Fibroblast of lung (primary cell): ENCODE measurements at regions not wholly inside any gene's neighbourhood (a gene's known extent, or its start where the extent isn't known, plus 50 kb on each side); places are given as distances from the start of the nearest gene placed in this dataset.

Source experiments
- EZH2 ChIP-seq: IDR thresholded peaks from 2 replicates; pipeline ENCODE4 v1.5.1; 2012; ENCODE audit warnings: low read length, control low read depth, mild to moderate bottlenecking; ENCODE audit errors: missing control alignments
- TF ChIP-seq, protein P1 (sequence below), 2 donors: IDR thresholded peaks in 1 of 2; conservative IDR thresholded peaks in 1 of 2; 1 replicate in 1 of 2; 2 replicates in 1 of 2; pipeline ENCODE4 v1.5.1; 2011 to 2012; ENCODE audit warnings: low read length in 2 of 2, control low read depth in 1 of 2, inconsistent platforms in 1 of 2, low read depth in 1 of 2, mild to moderate bottlenecking in 1 of 2

DNA sequence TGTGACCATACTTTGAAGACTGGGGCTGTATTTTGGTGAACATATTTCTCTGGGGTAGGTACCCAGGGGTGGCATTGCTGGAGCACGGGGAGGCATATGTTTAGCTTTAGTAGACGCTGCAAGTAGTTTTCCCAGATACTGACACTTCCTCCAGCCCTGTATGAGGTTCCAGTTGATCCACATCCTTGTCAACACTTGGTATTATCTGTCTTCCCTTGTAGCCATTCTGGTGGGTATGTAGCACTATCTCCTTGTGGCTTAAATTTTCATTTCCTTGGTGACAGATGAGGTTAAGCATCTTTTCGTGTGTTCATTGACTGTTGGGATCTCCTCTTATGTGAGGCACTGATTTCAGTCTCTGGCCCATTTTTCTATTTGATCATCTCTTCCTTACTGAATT is 179.1 kb downstream of the PHETA1 start:
- TF ChIP-seq, protein P1, sequence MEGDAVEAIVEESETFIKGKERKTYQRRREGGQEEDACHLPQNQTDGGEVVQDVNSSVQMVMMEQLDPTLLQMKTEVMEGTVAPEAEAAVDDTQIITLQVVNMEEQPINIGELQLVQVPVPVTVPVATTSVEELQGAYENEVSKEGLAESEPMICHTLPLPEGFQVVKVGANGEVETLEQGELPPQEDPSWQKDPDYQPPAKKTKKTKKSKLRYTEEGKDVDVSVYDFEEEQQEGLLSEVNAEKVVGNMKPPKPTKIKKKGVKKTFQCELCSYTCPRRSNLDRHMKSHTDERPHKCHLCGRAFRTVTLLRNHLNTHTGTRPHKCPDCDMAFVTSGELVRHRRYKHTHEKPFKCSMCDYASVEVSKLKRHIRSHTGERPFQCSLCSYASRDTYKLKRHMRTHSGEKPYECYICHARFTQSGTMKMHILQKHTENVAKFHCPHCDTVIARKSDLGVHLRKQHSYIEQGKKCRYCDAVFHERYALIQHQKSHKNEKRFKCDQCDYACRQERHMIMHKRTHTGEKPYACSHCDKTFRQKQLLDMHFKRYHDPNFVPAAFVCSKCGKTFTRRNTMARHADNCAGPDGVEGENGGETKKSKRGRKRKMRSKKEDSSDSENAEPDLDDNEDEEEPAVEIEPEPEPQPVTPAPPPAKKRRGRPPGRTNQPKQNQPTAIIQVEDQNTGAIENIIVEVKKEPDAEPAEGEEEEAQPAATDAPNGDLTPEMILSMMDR (conservative IDR thresholded peaks at IDR 0.05 in 1 of 2, IDR thresholded peaks at IDR 0.05 in 1 of 2; ENCODE audit: low read depth in 1 of 2, low read length in 2 of 2) = no peak
- TF ChIP-seq EZH2 = no peak
